ENCODE measurements at regions not wholly inside any gene's neighbourhood (a gene's known extent, or its start where the extent isn't known, plus 50 kb on each side); places are given as distances from the start of the nearest gene placed in this dataset.

- Histone ChIP-seq H2AFZ (no peak overlapping the region), H3K9me3 (ENCODE audit: low read depth) (no peaks in the 10 kb centered on the region), H3K79me2 (ENCODE audit: insufficient read depth) (no peaks in the 10 kb centered on the region), H3F3A (ENCODE audit: insufficient read depth) (no peaks in the 10 kb centered on the region), H3K4me2 (ENCODE audit: unreplicated experiment) (no peak overlapping the region), H3K36me3 (ENCODE audit: low read depth) (no peaks in the 10 kb centered on the region), H3K27ac (no peak overlapping the region), H3K9ac (no peak overlapping the region), H3K4me1 (ENCODE audit: insufficient read depth) (no peaks in the 10 kb centered on the region), H3K27me3 (replicated peaks; ENCODE audit: insufficient read depth) (no peaks in the 10 kb centered on the region), H3K9me2 (ENCODE audit: insufficient read depth) (no peaks in the 10 kb centered on the region), H3K4me3 (no peak overlapping the region), H4K20me1 (ENCODE audit: insufficient read depth) (no peaks in the 10 kb centered on the region)
- WGBS, 2 experiments (ENCODE audit: low coverage in 1 of 2, low lambda C conversion rate in 2 of 2, missing lambda C conversion rate in 2 of 2) = 20 to 28% methylated on average over 3 of the region's 3 CpGs
- in situ Hi-C loops (cut with MboI) = no loop called here
- TF ChIP-seq EZH2phosphoT487 (IDR thresholded peaks at IDR 0.05; ENCODE audit: insufficient read depth, low read depth) (no peak), EZH2 (IDR thresholded peaks at IDR 0.05; ENCODE audit: insufficient read depth, poor library complexity, severe bottlenecking) (no peak)
- DNase-seq = no peak
These were observed 273.4 kb upstream of the ISL1 start for GRCh38 chr5:51109786-51110410.

- in situ Hi-C loops (cut with MboI) = no loop called here
- no peak overlapping the region for H2AFZ ChIP-seq
- H3K27ac ChIP-seq = no peak overlapping the region
- H4K20me1 ChIP-seq (ENCODE audit: insufficient read depth) = no peaks in the 10 kb centered on the region
- no peaks in the 10 kb centered on the region for H3K9me3 ChIP-seq (ENCODE audit: low read depth)
- no peak for TF ChIP-seq EZH2 (IDR thresholded peaks at IDR 0.05; ENCODE audit: insufficient read depth, poor library complexity, severe bottlenecking)
- DNase-seq = no peak
- no peak overlapping the region for H3K9ac ChIP-seq
- no peak overlapping the region for H3K4me2 ChIP-seq (ENCODE audit: unreplicated experiment)
- H3K4me1 ChIP-seq (ENCODE audit: insufficient read depth) = no peaks in the 10 kb centered on the region
- no peaks in the 10 kb centered on the region for H3K9me2 ChIP-seq (ENCODE audit: insufficient read depth)
- H3K4me3 ChIP-seq = no peak overlapping the region
- no peaks in the 10 kb centered on the region for H3K36me3 ChIP-seq (ENCODE audit: low read depth)
- H3K79me2 ChIP-seq (ENCODE audit: insufficient read depth) = no peaks in the 10 kb centered on the region
- no peaks in the 10 kb centered on the region for H3K27me3 ChIP-seq (replicated peaks; ENCODE audit: insufficient read depth)
- H3F3A ChIP-seq (ENCODE audit: insufficient read depth) = no peaks in the 10 kb centered on the region
These were observed 252.0 kb upstream of the ISL1 start for GRCh38 chr5:51131266-51131665.

DNA sequence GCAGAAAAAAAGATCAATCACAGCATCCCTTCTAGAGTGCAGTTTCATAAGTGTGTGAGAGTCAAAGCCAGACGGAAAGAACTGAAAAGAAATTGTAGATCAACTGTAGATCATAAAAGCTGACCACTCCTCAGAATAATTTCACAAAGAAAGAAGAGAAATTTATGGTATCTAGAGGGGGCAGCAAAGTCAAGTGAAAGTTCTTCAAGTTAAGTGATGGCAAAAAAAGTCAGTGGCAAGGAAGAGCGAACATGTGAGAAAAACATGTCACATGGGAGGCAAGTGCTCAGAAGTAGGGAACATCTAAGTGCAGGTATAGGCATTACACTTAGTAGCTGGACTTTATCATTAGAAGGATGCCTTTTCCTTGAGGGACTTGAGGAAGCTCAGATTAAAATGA lies 245.1 kb upstream of the ISL1 start:
- no peak overlapping the region for H3K4me3 ChIP-seq
- H3K27ac ChIP-seq = no peak overlapping the region
- H3F3A ChIP-seq (ENCODE audit: insufficient read depth) = no peaks in the 10 kb centered on the region
- no peaks in the 10 kb centered on the region for H3K9me3 ChIP-seq (ENCODE audit: low read depth)
- no peaks in the 10 kb centered on the region for H3K79me2 ChIP-seq (ENCODE audit: insufficient read depth)
- 8 to 13% methylated on average over 2 of the region's 2 CpGs for WGBS, 2 experiments (ENCODE audit: low coverage in 1 of 2, low lambda C conversion rate in 2 of 2, missing lambda C conversion rate in 2 of 2)
- TF ChIP-seq EZH2 (IDR thresholded peaks at IDR 0.05; ENCODE audit: insufficient read depth, poor library complexity, severe bottlenecking) = no peak
- TF ChIP-seq EZH2phosphoT487 (IDR thresholded peaks at IDR 0.05; ENCODE audit: insufficient read depth, low read depth) = no peak
- no peak overlapping the region for H3K4me2 ChIP-seq (ENCODE audit: unreplicated experiment)
- H3K27me3 ChIP-seq (replicated peaks; ENCODE audit: insufficient read depth) = no peaks in the 10 kb centered on the region
- in situ Hi-C loops (cut with MboI) = no loop called here
- no peak overlapping the region for H2AFZ ChIP-seq
- no peaks in the 10 kb centered on the region for H3K36me3 ChIP-seq (ENCODE audit: low read depth)
- H3K4me1 ChIP-seq (ENCODE audit: insufficient read depth) = no peaks in the 10 kb centered on the region
- DNase-seq = no peak
- H3K9me2 ChIP-seq (ENCODE audit: insufficient read depth) = no peaks in the 10 kb centered on the region
- no peak overlapping the region for H3K9ac ChIP-seq
- H4K20me1 ChIP-seq (ENCODE audit: insufficient read depth) = no peaks in the 10 kb centered on the region

- Histone ChIP-seq H3K36me3 (ENCODE audit: low read depth) (no peaks in the 10 kb centered on the region), H3K4me2 (ENCODE audit: unreplicated experiment) (no peak overlapping the region), H3K27ac (no peak overlapping the region), H3K9me3 (ENCODE audit: low read depth) (no peaks in the 10 kb centered on the region), H3K27me3 (replicated peaks; ENCODE audit: insufficient read depth) (no peaks in the 10 kb centered on the region), H4K20me1 (ENCODE audit: insufficient read depth) (no peaks in the 10 kb centered on the region), H3K4me1 (ENCODE audit: insufficient read depth) (no peaks in the 10 kb centered on the region), H3K4me3 (no peak overlapping the region), H3K79me2 (ENCODE audit: insufficient read depth) (no peaks in the 10 kb centered on the region), H2AFZ (no peak overlapping the region), H3K9me2 (ENCODE audit: insufficient read depth) (no peaks in the 10 kb centered on the region; the same call in 1 of the 2 replicates), H3K9ac (no peak overlapping the region), H3F3A (ENCODE audit: insufficient read depth) (no peaks in the 10 kb centered on the region)
- WGBS, 2 experiments (ENCODE audit: low coverage in 1 of 2, low lambda C conversion rate in 2 of 2, missing lambda C conversion rate in 2 of 2) = 36% methylated on average over 2 of the region's 2 CpGs
- in situ Hi-C loops (cut with MboI) = no loop called here
- DNase-seq = no peak
- TF ChIP-seq EZH2 (IDR thresholded peaks at IDR 0.05; ENCODE audit: insufficient read depth, poor library complexity, severe bottlenecking) (no peak), EZH2phosphoT487 (IDR thresholded peaks at IDR 0.05; ENCODE audit: insufficient read depth, low read depth) (no peak)
These were observed 234.8 kb upstream of the ISL1 start for GRCh38 chr5:51148437-51148836.

DNA sequence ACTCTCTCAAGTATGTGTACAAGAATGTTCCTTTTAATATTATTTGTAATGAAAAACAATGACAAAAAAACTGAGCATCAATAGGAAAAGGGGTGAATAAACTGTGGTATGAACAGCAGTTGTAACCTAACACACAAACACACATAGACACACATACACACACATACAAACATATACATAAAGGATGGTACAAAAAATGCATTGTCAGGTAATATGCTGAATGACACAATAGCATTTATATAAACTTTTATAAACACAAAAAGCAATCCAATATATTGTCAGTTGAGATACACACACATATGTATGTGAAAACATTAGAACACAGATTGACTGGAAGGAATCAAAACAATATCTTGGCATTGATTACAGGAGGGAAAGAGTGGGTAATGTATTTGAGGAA lies 227.0 kb upstream of the ISL1 start:
- Histone ChIP-seq H3K4me1 (ENCODE audit: insufficient read depth) (no peaks in the 10 kb centered on the region), H3K9ac (no peak overlapping the region), H3K36me3 (ENCODE audit: low read depth) (no peaks in the 10 kb centered on the region), H3K27ac (no peak overlapping the region), H3K27me3 (replicated peaks; ENCODE audit: insufficient read depth) (no peaks in the 10 kb centered on the region), H3K4me2 (ENCODE audit: unreplicated experiment) (no peak overlapping the region), H4K20me1 (ENCODE audit: insufficient read depth) (no peaks in the 10 kb centered on the region), H3K9me2 (ENCODE audit: insufficient read depth) (peaks cover 3% of the 10 kb centered on the region; the same call in 1 of the 2 replicates), H2AFZ (no peak overlapping the region), H3F3A (ENCODE audit: insufficient read depth) (no peaks in the 10 kb centered on the region), H3K79me2 (ENCODE audit: insufficient read depth) (no peaks in the 10 kb centered on the region), H3K4me3 (no peak overlapping the region), H3K9me3 (ENCODE audit: low read depth) (no peaks in the 10 kb centered on the region)
- TF ChIP-seq EZH2 (IDR thresholded peaks at IDR 0.05; ENCODE audit: insufficient read depth, poor library complexity, severe bottlenecking) (no peak), EZH2phosphoT487 (IDR thresholded peaks at IDR 0.05; ENCODE audit: insufficient read depth, low read depth) (no peak)
- DNase-seq = no peak
- in situ Hi-C loops (cut with MboI) = no loop called here
